WTC11 (cell line): ENCODE measurements at regions not wholly inside any gene's neighbourhood (a gene's known extent, or its start where the extent isn't known, plus 50 kb on each side); places are given as distances from the start of the nearest gene placed in this dataset.
"Not testable (repeated sequence)": the region's sequence is repeated elsewhere in the genome, so short reads cannot be mapped to it uniquely, and the experiment has no call there.

Source experiments
- ATAC-seq: fragments of 200-7000 bp; cut with Tn5 transposase; 2 replicates; pipeline ENCODE4 v1.10.0; 2021; ENCODE audit warnings: mild to moderate bottlenecking, moderate library complexity
- CTCF ChIA-PET: fragments of 300-600 bp; sonication (Branson Sonifier 250); formaldehyde crosslinking; loops from one replicate; lab custom pipeline; 2021; ENCODE audit warnings: antibody characterized with exemption; lab: Charles Lee
- POLR2A ChIA-PET: fragments of 350-600 bp; sonication (Branson Sonifier 250); formaldehyde crosslinking; loops from one replicate; lab custom pipeline; 2021; ENCODE audit warnings: antibody characterized with exemption; lab: Charles Lee
- DNase-seq: peaks from one replicate; pipeline ENCODE4 v3.0.0; 2021; ENCODE audit warnings: low spot score
- H3K27ac Mint-ChIP-seq: 2 replicates; pipeline ENCODE4 v1.8.0; 2021; ENCODE audit warnings: mixed read lengths
- H3K27me3 Mint-ChIP-seq: 2 replicates; pipeline ENCODE4 v1.8.0; 2021; ENCODE audit warnings: low read depth, mild to moderate bottlenecking, moderate library complexity, mixed read lengths
- H3K36me3 Mint-ChIP-seq: 2 replicates; pipeline ENCODE4 v1.8.0; 2021; ENCODE audit warnings: mixed read lengths
- H3K4me1 Mint-ChIP-seq: 2 replicates; pipeline ENCODE4 v1.8.0; 2022; ENCODE audit warnings: mixed read lengths
- H3K4me3 Mint-ChIP-seq: 2 replicates; pipeline ENCODE4 v1.8.0; 2021; ENCODE audit warnings: mild to moderate bottlenecking, moderate library complexity, mixed read lengths
- H3K9me3 Mint-ChIP-seq: 2 replicates; pipeline ENCODE4 v1.8.0; 2021; ENCODE audit warnings: mixed read lengths
- HMGA2 ChIP-seq: fragments of 250-450 bp; sonication (Bioruptor Pico); IDR thresholded peaks from 2 replicates; pipeline ENCODE4 v1.4.0; 2021; ENCODE audit warnings: mild to moderate bottlenecking, moderate library complexity
- IRF2 ChIP-seq: sonication (generic); formaldehyde crosslinking; IDR thresholded peaks from 2 replicates; pipeline ENCODE4 v1.8.0; 2022; ENCODE audit warnings: low read depth, missing genetic modification reagents, borderline replicate concordance
- NFATC4 ChIP-seq: fragments of 250-450 bp; sonication (Bioruptor Pico); IDR thresholded peaks from 2 replicates; pipeline ENCODE4 v1.9.0; 2021; ENCODE audit warnings: mild to moderate bottlenecking
- SMAD3 ChIP-seq: sonication (generic); formaldehyde crosslinking; IDR thresholded peaks from 2 replicates; pipeline ENCODE4 v1.8.0; 2022; ENCODE audit warnings: missing genetic modification reagents, mild to moderate bottlenecking, borderline replicate concordance
- SP1 ChIP-seq: sonication (generic); formaldehyde crosslinking; conservative IDR thresholded peaks from 2 replicates; pipeline ENCODE4 v1.8.1; 2022; ENCODE audit warnings: missing genetic modification reagents
- TCF7 ChIP-seq: sonication (generic); formaldehyde crosslinking; IDR thresholded peaks from 2 replicates; pipeline ENCODE4 v1.8.0; 2022; ENCODE audit warnings: mild to moderate bottlenecking, low read depth, missing genetic modification reagents, moderate library complexity
- ZNF138 ChIP-seq: sonication (generic); formaldehyde crosslinking; conservative IDR thresholded peaks from 2 replicates; pipeline ENCODE4 v1.8.1; 2022; ENCODE audit warnings: mild to moderate bottlenecking, moderate library complexity, missing genetic modification reagents
- ZNF423 ChIP-seq: fragments of 250-450 bp; sonication (Bioruptor Pico); IDR thresholded peaks from 2 replicates; pipeline ENCODE4 v2.1.2; 2022; ENCODE audit warnings: mild to moderate bottlenecking, moderate library complexity
- ZNF671 ChIP-seq: fragments of 250-450 bp; sonication (Bioruptor Pico); IDR thresholded peaks from 2 replicates; pipeline ENCODE4 v1.8.0; 2021; ENCODE audit warnings: mild to moderate bottlenecking
- TF ChIP-seq, protein P1 (sequence below): sonication (generic); formaldehyde crosslinking; conservative IDR thresholded peaks from 2 replicates; pipeline ENCODE4 v1.8.1; 2023; ENCODE audit warnings: mild to moderate bottlenecking, low read depth, missing genetic modification reagents, moderate library complexity
- TF ChIP-seq, protein P2 (sequence below): sonication (generic); formaldehyde crosslinking; IDR thresholded peaks from 2 replicates; pipeline ENCODE4 v1.8.1; 2023; ENCODE audit warnings: mild to moderate bottlenecking, missing genetic modification reagents, moderate library complexity
- TF ChIP-seq, protein P3 (sequence below): sonication (generic); formaldehyde crosslinking; IDR thresholded peaks from 2 replicates; pipeline ENCODE4 v1.8.0; 2023; ENCODE audit warnings: missing genetic modification reagents
- TF ChIP-seq, protein P4 (sequence below): sonication (generic); formaldehyde crosslinking; IDR thresholded peaks from 2 replicates; pipeline ENCODE4 v1.8.1; 2023; ENCODE audit warnings: mild to moderate bottlenecking, missing genetic modification reagents, borderline replicate concordance
- TF ChIP-seq, protein P5 (sequence below): sonication (generic); formaldehyde crosslinking; IDR thresholded peaks from 2 replicates; pipeline ENCODE4 v1.8.1; 2023; ENCODE audit warnings: mild to moderate bottlenecking, moderate library complexity, missing genetic modification reagents
- TF ChIP-seq, protein P6 (sequence below): sonication (generic); formaldehyde crosslinking; conservative IDR thresholded peaks from 2 replicates; pipeline ENCODE4 v1.8.1; 2022; ENCODE audit warnings: mild to moderate bottlenecking, missing genetic modification reagents
- TF ChIP-seq, protein P7 (sequence below): sonication (generic); formaldehyde crosslinking; IDR thresholded peaks from 2 replicates; pipeline ENCODE4 v1.8.1; 2022; ENCODE audit warnings: low read depth, mild to moderate bottlenecking, moderate library complexity, missing genetic modification reagents, borderline replicate concordance
- TF ChIP-seq, protein P8 (sequence below): fragments of 250-450 bp; sonication (Bioruptor Pico); IDR thresholded peaks from 2 replicates; pipeline ENCODE4 v1.9.0; 2021; ENCODE audit warnings: mild to moderate bottlenecking
- TF ChIP-seq, protein P9 (sequence below): sonication (generic); formaldehyde crosslinking; IDR thresholded peaks from 2 replicates; pipeline ENCODE4 v1.8.1; 2023; ENCODE audit warnings: mild to moderate bottlenecking, missing genetic modification reagents

DNA sequence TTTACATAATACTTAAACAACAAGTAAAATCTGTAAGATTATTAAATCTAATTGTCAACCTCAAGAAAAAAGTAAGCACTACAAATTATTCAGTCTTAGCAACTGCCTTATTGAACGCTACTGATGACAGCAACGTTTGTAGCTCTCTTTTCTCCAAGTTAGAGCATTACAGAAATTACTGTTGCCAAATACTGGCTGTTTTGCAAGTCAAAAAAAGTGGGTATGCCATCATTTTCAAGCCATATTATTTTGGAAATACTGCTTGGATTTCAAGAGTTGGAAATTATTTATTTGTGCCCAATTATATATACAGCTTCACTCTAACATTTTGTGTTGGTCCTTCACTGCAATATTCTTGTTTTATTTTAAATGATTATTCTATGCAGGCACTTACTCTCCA is 221.7 kb downstream of the CXXC4 start (continued):
- TF ChIP-seq, protein P1, sequence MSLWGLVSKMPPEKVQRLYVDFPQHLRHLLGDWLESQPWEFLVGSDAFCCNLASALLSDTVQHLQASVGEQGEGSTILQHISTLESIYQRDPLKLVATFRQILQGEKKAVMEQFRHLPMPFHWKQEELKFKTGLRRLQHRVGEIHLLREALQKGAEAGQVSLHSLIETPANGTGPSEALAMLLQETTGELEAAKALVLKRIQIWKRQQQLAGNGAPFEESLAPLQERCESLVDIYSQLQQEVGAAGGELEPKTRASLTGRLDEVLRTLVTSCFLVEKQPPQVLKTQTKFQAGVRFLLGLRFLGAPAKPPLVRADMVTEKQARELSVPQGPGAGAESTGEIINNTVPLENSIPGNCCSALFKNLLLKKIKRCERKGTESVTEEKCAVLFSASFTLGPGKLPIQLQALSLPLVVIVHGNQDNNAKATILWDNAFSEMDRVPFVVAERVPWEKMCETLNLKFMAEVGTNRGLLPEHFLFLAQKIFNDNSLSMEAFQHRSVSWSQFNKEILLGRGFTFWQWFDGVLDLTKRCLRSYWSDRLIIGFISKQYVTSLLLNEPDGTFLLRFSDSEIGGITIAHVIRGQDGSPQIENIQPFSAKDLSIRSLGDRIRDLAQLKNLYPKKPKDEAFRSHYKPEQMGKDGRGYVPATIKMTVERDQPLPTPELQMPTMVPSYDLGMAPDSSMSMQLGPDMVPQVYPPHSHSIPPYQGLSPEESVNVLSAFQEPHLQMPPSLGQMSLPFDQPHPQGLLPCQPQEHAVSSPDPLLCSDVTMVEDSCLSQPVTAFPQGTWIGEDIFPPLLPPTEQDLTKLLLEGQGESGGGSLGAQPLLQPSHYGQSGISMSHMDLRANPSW (CRISPR knock-in tag), result no peak

DNA sequence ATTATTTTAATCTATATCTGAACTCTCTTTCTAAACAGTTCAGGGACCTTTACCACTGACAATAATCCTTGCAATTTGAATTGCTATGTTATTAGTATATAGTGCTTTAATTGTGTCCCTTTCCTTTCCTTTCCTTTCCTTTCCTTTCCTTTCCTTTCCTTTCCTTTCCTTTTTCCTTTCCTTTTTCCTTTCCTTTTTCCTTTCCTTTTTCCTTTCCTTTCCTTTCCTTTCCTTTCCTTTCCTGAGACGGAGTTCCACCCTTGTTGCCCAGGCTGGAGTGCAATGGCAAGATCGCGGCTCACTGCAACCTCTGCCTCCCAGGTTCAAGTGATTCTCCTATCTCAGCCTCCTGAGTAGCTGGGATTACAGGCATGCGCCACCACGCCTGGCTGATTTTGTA is 225.1 kb downstream of the CXXC4 start:
- H3K4me1 Mint-ChIP-seq, DNase-seq, H3K27me3 Mint-ChIP-seq, H3K9me3 Mint-ChIP-seq, H3K27ac Mint-ChIP-seq, ATAC-seq, H3K36me3 Mint-ChIP-seq, CTCF ChIA-PET, H3K4me3 Mint-ChIP-seq, POLR2A ChIA-PET: not testable (repeated sequence)

DNA sequence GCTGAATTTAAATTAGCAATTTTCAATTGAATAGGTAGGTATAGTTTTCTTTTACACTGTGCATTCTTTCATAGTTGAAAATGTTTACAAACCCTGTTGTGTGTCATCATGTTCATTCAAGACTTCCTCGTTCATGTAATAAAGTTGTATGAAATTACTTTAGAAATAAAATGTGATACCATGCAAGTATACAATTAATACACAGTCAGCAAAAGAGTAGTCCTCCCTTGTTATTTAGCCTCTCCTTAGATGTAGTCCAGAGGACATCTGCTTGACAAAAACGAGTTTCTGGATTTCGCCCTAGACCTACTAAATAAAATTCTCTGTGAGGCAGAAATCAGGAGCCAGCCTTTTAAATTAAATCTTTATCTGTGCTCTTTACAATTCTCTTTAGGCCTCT is 231.6 kb downstream of the CXXC4 start:
- Mint-ChIP-seq H3K27me3 (no peaks in the 10 kb centered on the region), H3K36me3 (no peaks in the 10 kb centered on the region), H3K27ac (no peak overlapping the region), H3K4me1 (no peaks in the 10 kb centered on the region), H3K4me3 (no peak overlapping the region), H3K9me3 (no peaks in the 10 kb centered on the region)
- CTCF ChIA-PET, result no interaction called here
- POLR2A ChIA-PET, result no interaction called here
- DNase-seq (no peak), ATAC-seq (no peak)
- TF ChIP-seq ZNF138 (CRISPR knock-in tag) (no peak), ZNF423 (CRISPR knock-in tag) (no peak), IRF2 (no peak), SMAD3 (no peak), ZNF671 (CRISPR knock-in tag) (no peak), TCF7 (CRISPR knock-in tag) (no peak), SP1 (CRISPR knock-in tag) (no peak), HMGA2 (CRISPR knock-in tag) (no peak), NFATC4 (CRISPR knock-in tag) (no peak)
- TF ChIP-seq, protein P2, sequence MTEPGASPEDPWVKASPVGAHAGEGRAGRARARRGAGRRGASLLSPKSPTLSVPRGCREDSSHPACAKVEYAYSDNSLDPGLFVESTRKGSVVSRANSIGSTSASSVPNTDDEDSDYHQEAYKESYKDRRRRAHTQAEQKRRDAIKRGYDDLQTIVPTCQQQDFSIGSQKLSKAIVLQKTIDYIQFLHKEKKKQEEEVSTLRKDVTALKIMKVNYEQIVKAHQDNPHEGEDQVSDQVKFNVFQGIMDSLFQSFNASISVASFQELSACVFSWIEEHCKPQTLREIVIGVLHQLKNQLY (CRISPR knock-in tag), result no peak
- TF ChIP-seq, protein P3, sequence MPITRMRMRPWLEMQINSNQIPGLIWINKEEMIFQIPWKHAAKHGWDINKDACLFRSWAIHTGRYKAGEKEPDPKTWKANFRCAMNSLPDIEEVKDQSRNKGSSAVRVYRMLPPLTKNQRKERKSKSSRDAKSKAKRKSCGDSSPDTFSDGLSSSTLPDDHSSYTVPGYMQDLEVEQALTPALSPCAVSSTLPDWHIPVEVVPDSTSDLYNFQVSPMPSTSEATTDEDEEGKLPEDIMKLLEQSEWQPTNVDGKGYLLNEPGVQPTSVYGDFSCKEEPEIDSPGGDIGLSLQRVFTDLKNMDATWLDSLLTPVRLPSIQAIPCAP (CRISPR knock-in tag), result no peak
- TF ChIP-seq, protein P4, sequence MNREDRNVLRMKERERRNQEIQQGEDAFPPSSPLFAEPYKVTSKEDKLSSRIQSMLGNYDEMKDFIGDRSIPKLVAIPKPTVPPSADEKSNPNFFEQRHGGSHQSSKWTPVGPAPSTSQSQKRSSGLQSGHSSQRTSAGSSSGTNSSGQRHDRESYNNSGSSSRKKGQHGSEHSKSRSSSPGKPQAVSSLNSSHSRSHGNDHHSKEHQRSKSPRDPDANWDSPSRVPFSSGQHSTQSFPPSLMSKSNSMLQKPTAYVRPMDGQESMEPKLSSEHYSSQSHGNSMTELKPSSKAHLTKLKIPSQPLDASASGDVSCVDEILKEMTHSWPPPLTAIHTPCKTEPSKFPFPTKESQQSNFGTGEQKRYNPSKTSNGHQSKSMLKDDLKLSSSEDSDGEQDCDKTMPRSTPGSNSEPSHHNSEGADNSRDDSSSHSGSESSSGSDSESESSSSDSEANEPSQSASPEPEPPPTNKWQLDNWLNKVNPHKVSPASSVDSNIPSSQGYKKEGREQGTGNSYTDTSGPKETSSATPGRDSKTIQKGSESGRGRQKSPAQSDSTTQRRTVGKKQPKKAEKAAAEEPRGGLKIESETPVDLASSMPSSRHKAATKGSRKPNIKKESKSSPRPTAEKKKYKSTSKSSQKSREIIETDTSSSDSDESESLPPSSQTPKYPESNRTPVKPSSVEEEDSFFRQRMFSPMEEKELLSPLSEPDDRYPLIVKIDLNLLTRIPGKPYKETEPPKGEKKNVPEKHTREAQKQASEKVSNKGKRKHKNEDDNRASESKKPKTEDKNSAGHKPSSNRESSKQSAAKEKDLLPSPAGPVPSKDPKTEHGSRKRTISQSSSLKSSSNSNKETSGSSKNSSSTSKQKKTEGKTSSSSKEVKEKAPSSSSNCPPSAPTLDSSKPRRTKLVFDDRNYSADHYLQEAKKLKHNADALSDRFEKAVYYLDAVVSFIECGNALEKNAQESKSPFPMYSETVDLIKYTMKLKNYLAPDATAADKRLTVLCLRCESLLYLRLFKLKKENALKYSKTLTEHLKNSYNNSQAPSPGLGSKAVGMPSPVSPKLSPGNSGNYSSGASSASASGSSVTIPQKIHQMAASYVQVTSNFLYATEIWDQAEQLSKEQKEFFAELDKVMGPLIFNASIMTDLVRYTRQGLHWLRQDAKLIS (CRISPR knock-in tag), result no peak
- TF ChIP-seq, protein P5, sequence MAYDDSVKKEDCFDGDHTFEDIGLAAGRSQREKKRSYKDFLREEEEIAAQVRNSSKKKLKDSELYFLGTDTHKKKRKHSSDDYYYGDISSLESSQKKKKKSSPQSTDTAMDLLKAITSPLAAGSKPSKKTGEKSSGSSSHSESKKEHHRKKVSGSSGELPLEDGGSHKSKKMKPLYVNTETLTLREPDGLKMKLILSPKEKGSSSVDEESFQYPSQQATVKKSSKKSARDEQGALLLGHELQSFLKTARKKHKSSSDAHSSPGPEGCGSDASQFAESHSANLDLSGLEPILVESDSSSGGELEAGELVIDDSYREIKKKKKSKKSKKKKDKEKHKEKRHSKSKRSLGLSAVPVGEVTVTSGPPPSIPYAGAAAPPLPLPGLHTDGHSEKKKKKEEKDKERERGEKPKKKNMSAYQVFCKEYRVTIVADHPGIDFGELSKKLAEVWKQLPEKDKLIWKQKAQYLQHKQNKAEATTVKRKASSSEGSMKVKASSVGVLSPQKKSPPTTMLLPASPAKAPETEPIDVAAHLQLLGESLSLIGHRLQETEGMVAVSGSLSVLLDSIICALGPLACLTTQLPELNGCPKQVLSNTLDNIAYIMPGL (CRISPR knock-in tag), result no peak
- TF ChIP-seq, protein P6, sequence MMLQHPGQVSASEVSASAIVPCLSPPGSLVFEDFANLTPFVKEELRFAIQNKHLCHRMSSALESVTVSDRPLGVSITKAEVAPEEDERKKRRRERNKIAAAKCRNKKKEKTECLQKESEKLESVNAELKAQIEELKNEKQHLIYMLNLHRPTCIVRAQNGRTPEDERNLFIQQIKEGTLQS (CRISPR knock-in tag), result no peak
- TF ChIP-seq, protein P7, sequence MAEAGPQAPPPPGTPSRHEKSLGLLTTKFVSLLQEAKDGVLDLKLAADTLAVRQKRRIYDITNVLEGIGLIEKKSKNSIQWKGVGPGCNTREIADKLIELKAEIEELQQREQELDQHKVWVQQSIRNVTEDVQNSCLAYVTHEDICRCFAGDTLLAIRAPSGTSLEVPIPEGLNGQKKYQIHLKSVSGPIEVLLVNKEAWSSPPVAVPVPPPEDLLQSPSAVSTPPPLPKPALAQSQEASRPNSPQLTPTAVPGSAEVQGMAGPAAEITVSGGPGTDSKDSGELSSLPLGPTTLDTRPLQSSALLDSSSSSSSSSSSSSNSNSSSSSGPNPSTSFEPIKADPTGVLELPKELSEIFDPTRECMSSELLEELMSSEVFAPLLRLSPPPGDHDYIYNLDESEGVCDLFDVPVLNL, result no peak
- TF ChIP-seq, protein P8, sequence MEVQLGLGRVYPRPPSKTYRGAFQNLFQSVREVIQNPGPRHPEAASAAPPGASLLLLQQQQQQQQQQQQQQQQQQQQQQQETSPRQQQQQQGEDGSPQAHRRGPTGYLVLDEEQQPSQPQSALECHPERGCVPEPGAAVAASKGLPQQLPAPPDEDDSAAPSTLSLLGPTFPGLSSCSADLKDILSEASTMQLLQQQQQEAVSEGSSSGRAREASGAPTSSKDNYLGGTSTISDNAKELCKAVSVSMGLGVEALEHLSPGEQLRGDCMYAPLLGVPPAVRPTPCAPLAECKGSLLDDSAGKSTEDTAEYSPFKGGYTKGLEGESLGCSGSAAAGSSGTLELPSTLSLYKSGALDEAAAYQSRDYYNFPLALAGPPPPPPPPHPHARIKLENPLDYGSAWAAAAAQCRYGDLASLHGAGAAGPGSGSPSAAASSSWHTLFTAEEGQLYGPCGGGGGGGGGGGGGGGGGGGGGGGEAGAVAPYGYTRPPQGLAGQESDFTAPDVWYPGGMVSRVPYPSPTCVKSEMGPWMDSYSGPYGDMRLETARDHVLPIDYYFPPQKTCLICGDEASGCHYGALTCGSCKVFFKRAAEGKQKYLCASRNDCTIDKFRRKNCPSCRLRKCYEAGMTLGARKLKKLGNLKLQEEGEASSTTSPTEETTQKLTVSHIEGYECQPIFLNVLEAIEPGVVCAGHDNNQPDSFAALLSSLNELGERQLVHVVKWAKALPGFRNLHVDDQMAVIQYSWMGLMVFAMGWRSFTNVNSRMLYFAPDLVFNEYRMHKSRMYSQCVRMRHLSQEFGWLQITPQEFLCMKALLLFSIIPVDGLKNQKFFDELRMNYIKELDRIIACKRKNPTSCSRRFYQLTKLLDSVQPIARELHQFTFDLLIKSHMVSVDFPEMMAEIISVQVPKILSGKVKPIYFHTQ (CRISPR knock-in tag), result no peak
- TF ChIP-seq, protein P9, sequence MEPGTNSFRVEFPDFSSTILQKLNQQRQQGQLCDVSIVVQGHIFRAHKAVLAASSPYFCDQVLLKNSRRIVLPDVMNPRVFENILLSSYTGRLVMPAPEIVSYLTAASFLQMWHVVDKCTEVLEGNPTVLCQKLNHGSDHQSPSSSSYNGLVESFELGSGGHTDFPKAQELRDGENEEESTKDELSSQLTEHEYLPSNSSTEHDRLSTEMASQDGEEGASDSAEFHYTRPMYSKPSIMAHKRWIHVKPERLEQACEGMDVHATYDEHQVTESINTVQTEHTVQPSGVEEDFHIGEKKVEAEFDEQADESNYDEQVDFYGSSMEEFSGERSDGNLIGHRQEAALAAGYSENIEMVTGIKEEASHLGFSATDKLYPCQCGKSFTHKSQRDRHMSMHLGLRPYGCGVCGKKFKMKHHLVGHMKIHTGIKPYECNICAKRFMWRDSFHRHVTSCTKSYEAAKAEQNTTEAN (CRISPR knock-in tag), result no peak
